ENCODE measurements at regions not wholly inside any gene's neighbourhood (a gene's known extent, or its start where the extent isn't known, plus 50 kb on each side); places are given as distances from the start of the nearest gene placed in this dataset.

- H3K27me3 Mint-ChIP-seq (ENCODE audit: low read depth) = no peaks in the 10 kb centered on the region
- peak overlapping the region; percentile 1 for H3K4me3 Mint-ChIP-seq
- no peak for TF ChIP-seq CTCF (IDR thresholded peaks at IDR 0.05; ENCODE audit: unreplicated experiment)
- no peaks in the 10 kb centered on the region for H3K9me3 Mint-ChIP-seq
- peaks cover 42% of the 10 kb centered on the region for H3K4me1 Mint-ChIP-seq
- peaks cover 17% of the 10 kb centered on the region for H3K36me3 Mint-ChIP-seq
- no peak for DNase-seq (ENCODE audit: low spot score in 2 of 2, unreplicated experiment in 2 of 2)
- peak overlapping the region; percentile 97 for H3K27ac Mint-ChIP-seq
These were observed 107.6 kb downstream of the RFLNA start for GRCh38 chr12:124402248-124403066.

GRCh38 chr12:124401704-124402221 lies 106.9 kb downstream of the RFLNA start:
- H3K36me3 Mint-ChIP-seq = peaks cover 10% of the 10 kb centered on the region
- H3K4me3 Mint-ChIP-seq = no peak overlapping the region
- DNase-seq (ENCODE audit: low spot score in 2 of 2, unreplicated experiment in 2 of 2) = peak; percentile 44 to 69
- TF ChIP-seq CTCF (IDR thresholded peaks at IDR 0.05; ENCODE audit: unreplicated experiment) = no peak
- H3K9me3 Mint-ChIP-seq = no peaks in the 10 kb centered on the region
- H3K27ac Mint-ChIP-seq = peak overlapping the region; percentile 97
- peaks cover 42% of the 10 kb centered on the region for H3K4me1 Mint-ChIP-seq
- H3K27me3 Mint-ChIP-seq (ENCODE audit: low read depth) = no peaks in the 10 kb centered on the region

DNA sequence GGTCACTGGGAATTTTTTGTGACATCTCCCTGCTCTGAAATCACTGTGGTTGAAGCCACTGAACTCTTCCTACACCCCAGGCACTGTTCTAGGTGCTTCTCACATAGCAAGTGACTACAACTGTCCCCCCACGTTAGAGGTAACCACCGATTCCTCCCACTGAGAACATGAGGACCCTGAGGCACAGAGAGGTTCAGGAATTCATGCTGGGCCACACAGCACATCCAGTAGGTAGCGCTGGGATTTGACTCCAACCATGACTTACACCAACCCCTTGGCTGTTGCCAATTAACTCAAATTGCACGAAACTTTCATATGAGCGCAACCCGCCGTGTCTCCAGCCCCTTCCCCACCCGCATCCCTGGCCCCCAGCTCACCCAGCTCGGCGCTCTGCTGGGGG lies 105.2 kb downstream of the RFLNA start:
- H3K27me3 Mint-ChIP-seq (ENCODE audit: low read depth) = no peaks in the 10 kb centered on the region
- H3K4me3 Mint-ChIP-seq = no peak overlapping the region
- no peak for TF ChIP-seq CTCF (IDR thresholded peaks at IDR 0.05; ENCODE audit: unreplicated experiment)
- peaks cover 7% of the 10 kb centered on the region for H3K36me3 Mint-ChIP-seq
- no peak for DNase-seq (ENCODE audit: low spot score in 2 of 2, unreplicated experiment in 2 of 2)
- peaks cover 49% of the 10 kb centered on the region for H3K4me1 Mint-ChIP-seq
- no peaks in the 10 kb centered on the region for H3K9me3 Mint-ChIP-seq
- H3K27ac Mint-ChIP-seq = no peak overlapping the region

- Mint-ChIP-seq H3K9me3 (no peaks in the 10 kb centered on the region), H3K4me3 (no peak overlapping the region), H3K36me3 (peaks cover 7% of the 10 kb centered on the region), H3K4me1 (peaks cover 47% of the 10 kb centered on the region), H3K27me3 (ENCODE audit: low read depth) (no peaks in the 10 kb centered on the region), H3K27ac (peak overlapping the region; percentile 50)
- peak; percentile 79 for TF ChIP-seq CTCF (IDR thresholded peaks at IDR 0.05; ENCODE audit: unreplicated experiment)
- DNase-seq (ENCODE audit: low spot score in 2 of 2, unreplicated experiment in 2 of 2) = no peak
These were observed 104.7 kb downstream of the RFLNA start for GRCh38 chr12:124399622-124400021.

- DNase-seq (ENCODE audit: low spot score in 2 of 2, unreplicated experiment in 2 of 2) = no peak
- H3K27me3 Mint-ChIP-seq (ENCODE audit: low read depth) = no peaks in the 10 kb centered on the region
- no peak for TF ChIP-seq CTCF (IDR thresholded peaks at IDR 0.05; ENCODE audit: unreplicated experiment)
- no peaks in the 10 kb centered on the region for H3K9me3 Mint-ChIP-seq
- H3K4me3 Mint-ChIP-seq = no peak overlapping the region
- H3K36me3 Mint-ChIP-seq = peaks cover 7% of the 10 kb centered on the region
- H3K27ac Mint-ChIP-seq = no peak overlapping the region
- H3K4me1 Mint-ChIP-seq = peaks cover 49% of the 10 kb centered on the region
These were observed 103.8 kb downstream of the RFLNA start for GRCh38 chr12:124398578-124399227.
